ENCODE measurements at regions not wholly inside any gene's neighbourhood (a gene's known extent, or its start where the extent isn't known, plus 50 kb on each side); places are given as distances from the start of the nearest gene placed in this dataset.

- DNase-seq (ENCODE audit: low spot score), result no peak
- no peak overlapping the region for H4K91ac ChIP-seq (ENCODE audit: low read depth, low read length, poor library complexity)
- no peaks in the 10 kb centered on the region for H3K27me3 ChIP-seq (ENCODE audit: control insufficient read depth in 3 of 3, insufficient read depth in 3 of 3, low read depth in 1 of 3, low read length in 3 of 3)
- H2BK15ac ChIP-seq (ENCODE audit: low read length), result no peak overlapping the region
- H3K79me1 ChIP-seq (ENCODE audit: low read depth, low read length), result no peaks in the 10 kb centered on the region
- H2AK5ac ChIP-seq (ENCODE audit: low read depth, low read length), result no peak overlapping the region
- no peak overlapping the region for H3K4ac ChIP-seq (ENCODE audit: low read length)
- H3K36me3 ChIP-seq (replicated peaks in 1 of 2; ENCODE audit: control insufficient read depth in 2 of 2, insufficient read depth in 2 of 2, low read length in 2 of 2), result no peaks in the 10 kb centered on the region
- H3K18ac ChIP-seq (ENCODE audit: low read length), result no peak overlapping the region
- H3K27ac ChIP-seq (replicated peaks; ENCODE audit: low read length), result no peak overlapping the region
- H3K9ac ChIP-seq (ENCODE audit: low read depth, low read length, poor library complexity), result no peak overlapping the region
- no peaks in the 10 kb centered on the region for H3K9me3 ChIP-seq (replicated peaks in 1 of 2; ENCODE audit: control insufficient read depth in 2 of 2, insufficient read depth in 1 of 2, low read depth in 1 of 2, low read length in 2 of 2)
- H2BK5ac ChIP-seq (ENCODE audit: low read length), result no peak overlapping the region
- H3K23ac ChIP-seq (ENCODE audit: low read depth, low read length, poor library complexity), result no peak overlapping the region
- H3K4me1 ChIP-seq (ENCODE audit: control insufficient read depth in 2 of 2, insufficient read depth in 1 of 2, low read depth in 1 of 2, low read length in 2 of 2), result no peaks in the 10 kb centered on the region
- no peak overlapping the region for H4K8ac ChIP-seq (ENCODE audit: low read depth, low read length)
- H2BK12ac ChIP-seq (ENCODE audit: low read length), result no peak overlapping the region
- no peak overlapping the region for H2AFZ ChIP-seq (ENCODE audit: low read length)
- no peak overlapping the region for H2BK120ac ChIP-seq (ENCODE audit: low read depth, low read length)
- H3K4me3 ChIP-seq (ENCODE audit: low read length in 2 of 2), result no peak overlapping the region
- H3K4me2 ChIP-seq (ENCODE audit: insufficient read depth, low read length, poor library complexity, severe bottlenecking), result no peak overlapping the region
- H3K14ac ChIP-seq (ENCODE audit: low read length), result no peak overlapping the region
Observed at GRCh38 chrX:79568309-79568708, 201.2 kb upstream of the ITM2A start.

DNA sequence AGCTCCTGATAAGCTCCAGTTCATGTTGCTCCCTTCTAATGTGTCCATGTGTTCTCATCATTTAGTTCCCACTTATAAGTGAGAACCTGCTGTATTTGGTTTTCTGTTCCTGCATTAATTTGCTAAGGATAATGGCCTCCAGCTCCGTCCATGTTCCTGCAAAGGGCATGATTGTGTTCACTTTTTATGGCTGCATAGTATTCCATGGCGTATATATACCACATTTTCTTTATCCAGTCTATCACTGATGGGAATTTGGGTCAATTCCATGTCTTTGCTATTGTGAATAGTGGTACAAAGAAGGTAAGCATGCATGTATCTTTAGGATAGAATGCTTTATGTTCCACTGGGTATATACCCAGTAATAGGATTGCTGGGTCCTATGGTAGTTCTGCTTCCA is 197.2 kb upstream of the ITM2A start:
- no peak overlapping the region for H2AK5ac ChIP-seq (ENCODE audit: low read depth, low read length)
- H3K27ac ChIP-seq (replicated peaks; ENCODE audit: low read length), result no peak overlapping the region
- H4K91ac ChIP-seq (ENCODE audit: low read depth, low read length, poor library complexity), result no peak overlapping the region
- no peak overlapping the region for H2AFZ ChIP-seq (ENCODE audit: low read length)
- no peak overlapping the region for H3K23ac ChIP-seq (ENCODE audit: low read depth, low read length, poor library complexity)
- no peak overlapping the region for H3K4me3 ChIP-seq (ENCODE audit: low read length in 2 of 2)
- H3K4me2 ChIP-seq (ENCODE audit: insufficient read depth, low read length, poor library complexity, severe bottlenecking), result no peak overlapping the region
- H3K27me3 ChIP-seq (ENCODE audit: control insufficient read depth in 3 of 3, insufficient read depth in 3 of 3, low read depth in 1 of 3, low read length in 3 of 3), result no peaks in the 10 kb centered on the region
- no peak overlapping the region for H2BK120ac ChIP-seq (ENCODE audit: low read depth, low read length)
- WGBS, 2 donors (ENCODE audit: extremely low coverage in 2 of 2, insufficient read length in 2 of 2, insufficient replicate concordance in 1 of 2), result no CpG with 5 or more reads among the region's 2 CpGs
- no peak overlapping the region for H3K18ac ChIP-seq (ENCODE audit: low read length)
- no peaks in the 10 kb centered on the region for H3K9me3 ChIP-seq (replicated peaks in 1 of 2; ENCODE audit: control insufficient read depth in 2 of 2, insufficient read depth in 1 of 2, low read depth in 1 of 2, low read length in 2 of 2)
- no peak overlapping the region for H2BK15ac ChIP-seq (ENCODE audit: low read length)
- no peaks in the 10 kb centered on the region for H3K36me3 ChIP-seq (replicated peaks in 1 of 2; ENCODE audit: control insufficient read depth in 2 of 2, insufficient read depth in 2 of 2, low read length in 2 of 2)
- H2BK5ac ChIP-seq (ENCODE audit: low read length), result no peak overlapping the region
- DNase-seq (ENCODE audit: low spot score), result no peak
- H4K8ac ChIP-seq (ENCODE audit: low read depth, low read length), result no peak overlapping the region
- H3K4me1 ChIP-seq (ENCODE audit: control insufficient read depth in 2 of 2, insufficient read depth in 1 of 2, low read depth in 1 of 2, low read length in 2 of 2), result no peaks in the 10 kb centered on the region
- no peak overlapping the region for H3K14ac ChIP-seq (ENCODE audit: low read length)
- H2BK12ac ChIP-seq (ENCODE audit: low read length), result no peak overlapping the region
- no peak overlapping the region for H3K9ac ChIP-seq (ENCODE audit: low read depth, low read length, poor library complexity)
- H3K79me1 ChIP-seq (ENCODE audit: low read depth, low read length), result no peaks in the 10 kb centered on the region
- H3K4ac ChIP-seq (ENCODE audit: low read length), result no peak overlapping the region

DNA sequence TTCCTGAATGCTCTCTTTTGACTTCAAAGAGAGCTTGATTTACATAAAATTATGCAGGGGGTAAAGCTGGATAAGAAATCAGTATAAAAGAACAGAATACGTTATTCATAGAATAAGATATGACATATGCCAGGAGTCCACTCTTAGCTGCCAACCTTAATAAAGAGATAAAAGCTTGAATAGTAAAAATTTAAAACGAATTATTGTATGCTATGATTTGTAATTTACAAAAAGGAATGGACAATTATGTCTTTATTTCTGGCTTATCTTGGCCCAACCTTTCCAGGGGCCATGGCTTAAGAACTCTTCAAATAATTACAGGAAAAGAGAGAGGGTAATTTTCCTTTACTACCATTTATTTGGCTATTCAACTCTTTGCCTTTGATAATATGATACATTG is 192.2 kb upstream of the ITM2A start:
- Histone ChIP-seq H4K91ac (ENCODE audit: low read depth, low read length, poor library complexity) (no peak overlapping the region), H3K27ac (replicated peaks; ENCODE audit: low read length) (no peak overlapping the region), H3K9ac (ENCODE audit: low read depth, low read length, poor library complexity) (no peak overlapping the region), H3K4me1 (ENCODE audit: control insufficient read depth in 2 of 2, insufficient read depth in 1 of 2, low read depth in 1 of 2, low read length in 2 of 2) (no peaks in the 10 kb centered on the region), H3K23ac (ENCODE audit: low read depth, low read length, poor library complexity) (no peak overlapping the region), H3K79me1 (ENCODE audit: low read depth, low read length) (no peaks in the 10 kb centered on the region), H3K4me2 (ENCODE audit: insufficient read depth, low read length, poor library complexity, severe bottlenecking) (no peak overlapping the region), H3K27me3 (ENCODE audit: control insufficient read depth in 3 of 3, insufficient read depth in 3 of 3, low read depth in 1 of 3, low read length in 3 of 3) (no peaks in the 10 kb centered on the region), H4K8ac (ENCODE audit: low read depth, low read length) (no peak overlapping the region), H2BK120ac (ENCODE audit: low read depth, low read length) (no peak overlapping the region), H3K4ac (ENCODE audit: low read length) (no peak overlapping the region), H2AFZ (ENCODE audit: low read length) (no peak overlapping the region), H3K36me3 (replicated peaks in 1 of 2; ENCODE audit: control insufficient read depth in 2 of 2, insufficient read depth in 2 of 2, low read length in 2 of 2) (no peaks in the 10 kb centered on the region), H2BK5ac (ENCODE audit: low read length) (no peak overlapping the region), H3K14ac (ENCODE audit: low read length) (no peak overlapping the region), H2BK12ac (ENCODE audit: low read length) (no peak overlapping the region), H3K18ac (ENCODE audit: low read length) (no peak overlapping the region), H2BK15ac (ENCODE audit: low read length) (no peak overlapping the region), H2AK5ac (ENCODE audit: low read depth, low read length) (no peak overlapping the region), H3K9me3 (replicated peaks in 1 of 2; ENCODE audit: control insufficient read depth in 2 of 2, insufficient read depth in 1 of 2, low read depth in 1 of 2, low read length in 2 of 2) (no peaks in the 10 kb centered on the region), H3K4me3 (ENCODE audit: low read length in 2 of 2) (no peak overlapping the region)
- WGBS, 2 donors (ENCODE audit: extremely low coverage in 2 of 2, insufficient read length in 2 of 2, insufficient replicate concordance in 1 of 2), result no CpG with 5 or more reads among the region's 2 CpGs
- no peak for DNase-seq (ENCODE audit: low spot score)

DNA sequence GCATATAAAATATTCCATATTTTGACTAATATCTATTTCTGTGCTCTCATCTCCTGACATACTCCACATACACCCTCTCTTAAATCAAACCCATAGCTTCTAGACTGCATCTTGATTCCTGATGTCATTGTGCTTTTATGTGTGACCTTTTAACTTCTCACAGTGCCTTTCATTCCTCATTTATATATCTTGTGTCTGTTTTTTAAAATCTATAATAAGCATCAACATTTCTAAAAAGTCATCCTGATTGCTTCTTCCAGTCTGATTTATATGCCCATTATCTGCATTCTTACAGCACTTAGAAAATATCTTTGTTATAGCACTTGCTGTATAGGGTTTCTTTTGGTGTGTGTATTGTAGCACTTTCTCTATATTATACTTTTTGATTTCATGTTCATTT is 190.1 kb upstream of the ITM2A start:
- H3K4me3 ChIP-seq (ENCODE audit: low read length in 2 of 2), result no peak overlapping the region
- no peak overlapping the region for H3K18ac ChIP-seq (ENCODE audit: low read length)
- H3K36me3 ChIP-seq (replicated peaks in 1 of 2; ENCODE audit: control insufficient read depth in 2 of 2, insufficient read depth in 2 of 2, low read length in 2 of 2), result no peaks in the 10 kb centered on the region
- no peak overlapping the region for H3K14ac ChIP-seq (ENCODE audit: low read length)
- H3K79me1 ChIP-seq (ENCODE audit: low read depth, low read length), result no peaks in the 10 kb centered on the region
- no peak overlapping the region for H2BK5ac ChIP-seq (ENCODE audit: low read length)
- no peak for DNase-seq (ENCODE audit: low spot score)
- H2AFZ ChIP-seq (ENCODE audit: low read length), result no peak overlapping the region
- H3K9ac ChIP-seq (ENCODE audit: low read depth, low read length, poor library complexity), result no peak overlapping the region
- no peak overlapping the region for H2BK15ac ChIP-seq (ENCODE audit: low read length)
- H3K4ac ChIP-seq (ENCODE audit: low read length), result no peak overlapping the region
- no peak overlapping the region for H3K27ac ChIP-seq (replicated peaks; ENCODE audit: low read length)
- H2BK120ac ChIP-seq (ENCODE audit: low read depth, low read length), result no peak overlapping the region
- H4K8ac ChIP-seq (ENCODE audit: low read depth, low read length), result no peak overlapping the region
- H2BK12ac ChIP-seq (ENCODE audit: low read length), result no peak overlapping the region
- H4K91ac ChIP-seq (ENCODE audit: low read depth, low read length, poor library complexity), result no peak overlapping the region
- no peak overlapping the region for H3K4me2 ChIP-seq (ENCODE audit: insufficient read depth, low read length, poor library complexity, severe bottlenecking)
- H2AK5ac ChIP-seq (ENCODE audit: low read depth, low read length), result no peak overlapping the region
- H3K4me1 ChIP-seq (ENCODE audit: control insufficient read depth in 2 of 2, insufficient read depth in 1 of 2, low read depth in 1 of 2, low read length in 2 of 2), result no peaks in the 10 kb centered on the region
- no peaks in the 10 kb centered on the region for H3K9me3 ChIP-seq (replicated peaks in 1 of 2; ENCODE audit: control insufficient read depth in 2 of 2, insufficient read depth in 1 of 2, low read depth in 1 of 2, low read length in 2 of 2)
- H3K27me3 ChIP-seq (ENCODE audit: control insufficient read depth in 3 of 3, insufficient read depth in 3 of 3, low read depth in 1 of 3, low read length in 3 of 3), result no peaks in the 10 kb centered on the region
- no peak overlapping the region for H3K23ac ChIP-seq (ENCODE audit: low read depth, low read length, poor library complexity)
